Retinal pigment epithelial cell (primary cell): ENCODE measurements at regions not wholly inside any gene's neighbourhood (a gene's known extent, or its start where the extent isn't known, plus 50 kb on each side); places are given as distances from the start of the nearest gene placed in this dataset.

ENCODE experiments used
- DNase-seq: peaks from one replicate; pipeline ENCODE4 v3.0.0-alpha.2; 2010; ENCODE audit warnings: low read depth
- H3K4me3 ChIP-seq: 2 replicates; pipeline ENCODE4 v1.5.1; 2011; ENCODE audit warnings: mild to moderate bottlenecking, low read length, control low read depth, moderate library complexity
- CTCF ChIP-seq: conservative IDR thresholded peaks from 2 replicates; pipeline ENCODE4 v1.5.1; 2011; ENCODE audit warnings: low read depth, low read length, control low read depth, inconsistent platforms

GRCh38 chr6:8155259-8156012 is 53.1 kb upstream of the EEF1E1 start:
- TF ChIP-seq CTCF = no peak
- H3K4me3 ChIP-seq = no peak overlapping the region
- DNase-seq = no peak
